Right renal cortex interstitium (tissue), 3 donors: ENCODE measurements at regions not wholly inside any gene's neighbourhood (a gene's known extent, or its start where the extent isn't known, plus 50 kb on each side); places are given as distances from the start of the nearest gene placed in this dataset.
A peak's percentile ranks its signal among the peaks of the same experiment; 100 is the strongest.

ENCODE experiments used
- DNase-seq, 3 donors: peaks; one replicate each; pipeline ENCODE4 v3.0.0-alpha.2; 2013; ENCODE audit warnings: low read depth in 3 of 3, low spot score in 2 of 3

GRCh38 chr16:56094231-56094630 lies 97.1 kb upstream of the GNAO1 start:
- no peak for DNase-seq

DNA sequence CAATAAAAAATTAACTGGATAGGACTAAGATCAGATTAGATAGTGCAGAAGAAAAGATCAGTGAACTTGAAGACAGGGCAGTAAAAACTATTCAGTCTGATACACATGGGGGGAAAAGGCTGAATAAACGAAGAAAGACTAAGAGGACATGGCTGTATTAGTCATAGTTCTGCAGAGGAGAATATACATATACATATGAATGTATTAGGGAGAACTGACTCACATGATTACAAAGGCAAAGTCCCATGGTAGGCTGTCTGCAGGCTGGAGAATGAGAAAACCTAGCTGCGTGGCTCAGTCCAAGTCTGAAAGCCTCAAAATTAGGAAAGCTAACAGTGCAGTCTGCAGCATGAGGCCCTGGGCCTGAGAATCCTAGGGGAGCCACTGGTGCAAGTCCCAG lies 98.2 kb upstream of the GNAO1 start:
- no peak for DNase-seq

DNA sequence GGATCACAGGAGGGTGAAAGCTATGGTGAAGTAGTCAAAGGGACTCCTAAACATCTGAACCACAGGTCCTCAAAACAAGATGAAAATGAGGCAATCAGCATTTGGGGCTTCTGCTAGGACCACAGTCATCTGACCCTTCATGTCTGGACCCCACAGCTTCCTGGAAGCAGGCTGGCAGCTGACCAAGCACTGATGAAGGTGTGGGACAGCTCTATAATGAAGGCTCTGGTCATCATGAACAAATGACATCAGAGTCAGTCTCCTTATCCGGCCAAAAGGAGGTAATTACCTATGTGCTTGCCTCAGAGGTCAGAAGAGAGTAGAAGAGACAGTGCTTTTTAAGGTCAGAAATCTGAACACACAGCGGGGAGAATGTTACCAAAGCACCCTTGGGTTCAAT lies 101.2 kb upstream of the GNAO1 start:
- no peak for DNase-seq

DNA sequence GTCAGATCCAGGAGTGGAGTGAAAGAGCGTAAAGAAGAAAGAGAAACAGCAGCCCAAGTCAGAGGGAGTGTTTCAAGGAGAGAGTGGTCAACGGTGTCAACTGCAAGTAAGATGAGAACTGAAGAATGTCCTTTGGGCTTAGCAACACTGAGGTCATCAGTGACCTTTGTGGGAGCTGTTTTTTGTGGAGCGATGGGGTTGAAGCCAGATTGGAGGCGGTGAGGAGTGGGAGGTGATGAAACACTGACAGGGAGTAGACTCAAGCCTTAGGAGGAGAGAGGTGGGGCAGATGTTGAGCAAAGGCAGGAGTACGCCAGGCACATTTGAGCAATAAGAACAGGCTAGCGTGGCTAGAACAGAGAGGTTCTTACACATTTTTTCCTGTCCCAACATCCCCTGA lies 103.7 kb upstream of the GNAO1 start:
- DNase-seq, result no peak

DNA sequence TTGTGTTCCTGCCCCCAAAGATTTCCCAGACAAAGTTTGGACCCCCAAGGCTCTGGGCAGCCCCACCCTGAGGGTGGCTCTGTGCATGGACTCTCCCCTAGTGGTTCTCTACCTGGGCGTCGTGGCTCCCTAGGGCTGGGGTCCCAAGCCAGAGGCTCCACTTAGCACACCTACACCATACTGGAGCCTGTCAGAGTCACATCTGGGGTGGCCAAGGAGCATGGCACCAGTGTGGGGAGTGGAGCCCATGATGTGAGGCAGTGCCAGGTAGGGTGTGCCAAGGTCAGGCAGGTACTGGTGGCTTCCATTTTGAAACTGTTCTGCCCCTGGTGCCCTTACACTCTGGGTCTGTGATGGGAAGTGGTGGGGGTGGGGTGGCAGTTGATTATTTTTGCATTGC lies 109.9 kb upstream of the GNAO1 start:
- no peak for DNase-seq

GRCh38 chr16:56075732-56076388 lies 115.4 kb upstream of the GNAO1 start:
- no peak for DNase-seq

GRCh38 chr16:56073508-56073907 lies 117.8 kb upstream of the GNAO1 start:
- no peak for DNase-seq

- no peak for DNase-seq
Measured at GRCh38 chr16:56072096-56072495, 119.2 kb upstream of the GNAO1 start.

GRCh38 chr16:56068816-56069215 lies 122.5 kb upstream of the GNAO1 start:
- DNase-seq, result no peak

DNA sequence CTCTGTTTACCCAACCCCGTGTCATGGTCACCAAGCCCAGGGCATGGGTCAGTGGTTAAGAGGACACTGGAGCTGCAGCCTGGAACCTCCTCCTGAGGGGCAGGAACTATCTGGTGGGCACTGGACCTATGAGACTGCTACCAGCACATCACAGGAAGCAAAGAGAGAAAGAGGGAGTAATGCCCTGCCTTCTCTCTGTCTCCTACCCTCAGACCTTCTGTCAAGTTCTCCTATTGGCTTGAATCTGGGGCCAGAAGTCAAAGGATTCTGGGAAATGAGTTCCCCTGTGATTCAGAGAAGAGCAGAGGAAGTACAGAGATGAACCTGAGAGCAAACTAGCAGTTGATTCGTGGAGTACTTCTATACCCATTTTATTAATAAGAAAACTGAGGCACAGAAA lies 123.0 kb upstream of the GNAO1 start:
- no peak for DNase-seq

- DNase-seq, result no peak
Measured at GRCh38 chr16:56067406-56067805, 123.9 kb upstream of the GNAO1 start.

GRCh38 chr16:56066617-56067016 lies 124.7 kb upstream of the GNAO1 start:
- DNase-seq, result no peak

- no peak for DNase-seq
Measured at GRCh38 chr16:56063111-56063510, 128.2 kb upstream of the GNAO1 start.

GRCh38 chr16:56057151-56057550 lies 134.1 kb upstream of the GNAO1 start:
- DNase-seq, result no peak

DNA sequence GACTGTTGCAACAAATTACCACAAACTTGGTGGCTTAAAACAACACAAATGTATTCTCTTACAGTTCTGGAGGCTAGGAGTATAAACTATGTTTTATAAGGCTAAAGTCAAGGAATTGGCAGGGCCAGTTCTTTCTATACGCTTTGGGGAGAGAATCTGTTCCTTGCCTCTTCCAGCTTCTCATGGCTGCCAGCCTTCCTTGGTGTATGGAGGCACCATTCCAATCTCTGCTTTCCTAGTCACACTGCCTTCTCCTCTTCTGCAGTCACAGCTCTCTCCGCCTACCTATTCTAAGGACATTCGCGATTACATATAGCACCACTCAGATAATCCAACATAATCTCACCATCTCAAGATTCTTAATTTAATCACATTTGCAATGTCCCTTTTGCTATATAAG lies 140.4 kb upstream of the GNAO1 start:
- DNase-seq, result no peak

DNA sequence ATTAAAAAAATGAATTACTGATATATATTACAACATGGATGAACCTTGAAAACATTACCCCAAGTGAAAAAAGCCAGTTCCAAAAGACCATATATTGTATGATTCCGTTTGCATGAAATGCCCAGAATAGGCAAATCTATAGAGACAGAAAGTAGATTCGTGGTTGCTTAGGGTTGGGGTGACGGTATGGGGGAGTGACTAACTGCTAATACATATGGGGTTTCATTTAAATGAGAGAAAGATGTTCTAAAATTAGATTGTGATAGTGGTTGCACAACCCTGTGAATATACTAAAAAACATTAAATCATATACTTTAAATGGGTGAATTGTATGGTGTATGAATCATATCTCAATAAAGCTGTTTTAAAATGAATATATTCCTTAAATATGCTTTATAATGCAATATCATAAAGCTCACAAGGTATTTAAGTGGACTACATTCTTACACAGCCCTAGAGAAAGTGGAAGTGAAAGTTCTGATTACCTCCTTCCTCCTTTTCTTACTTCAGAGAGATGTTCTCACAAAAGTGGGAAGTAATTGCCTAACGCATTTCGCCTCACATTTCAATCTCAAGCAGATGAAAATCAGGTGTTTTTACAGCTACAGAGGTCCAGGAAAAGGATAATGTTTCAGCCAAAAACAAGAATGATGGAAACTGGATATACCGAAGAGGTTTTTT lies 142.7 kb upstream of the GNAO1 start:
- DNase-seq, result no peak

DNA sequence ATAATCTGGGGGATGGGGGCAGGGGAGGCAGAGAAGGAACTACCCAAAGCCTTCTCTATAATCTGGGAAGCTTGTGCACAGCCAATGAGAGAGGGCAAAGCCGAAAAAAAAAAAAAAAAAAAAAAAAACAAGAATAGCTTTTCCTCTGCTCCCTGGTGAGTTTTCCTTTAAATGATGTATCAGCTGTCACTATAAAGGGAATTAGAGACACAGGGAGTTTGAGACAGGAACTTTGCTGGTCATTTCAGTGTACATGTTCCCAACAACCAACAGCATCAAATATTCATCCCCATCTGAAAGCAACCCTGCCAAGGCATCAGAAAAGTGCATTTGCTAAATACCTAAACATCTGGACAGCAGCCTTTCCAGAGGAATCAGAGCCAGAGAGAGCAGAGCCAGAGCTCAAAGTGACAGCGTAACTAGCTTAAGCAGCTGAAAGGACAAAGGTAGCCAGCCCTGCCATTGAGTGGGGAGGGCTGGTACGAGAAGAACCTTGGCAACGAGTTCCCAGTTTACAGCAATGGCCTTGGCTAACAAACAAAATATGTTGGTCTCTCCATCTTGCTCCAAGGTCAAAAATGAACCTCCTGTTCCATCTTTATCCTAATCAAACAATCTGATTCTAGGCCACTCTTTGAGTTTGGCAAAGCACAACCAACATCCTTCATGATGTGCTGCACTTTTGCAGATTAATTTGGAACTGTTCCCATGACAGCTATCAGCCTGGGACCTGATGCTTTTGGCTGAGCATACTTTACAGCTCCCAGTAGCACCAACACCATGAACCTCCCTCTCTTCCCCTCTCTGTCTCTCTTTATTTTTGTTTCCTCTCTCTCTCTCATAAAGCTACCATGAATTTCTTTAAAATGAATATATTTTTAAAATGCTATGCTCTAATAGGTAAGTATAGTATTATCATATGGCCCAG lies 143.7 kb upstream of the GNAO1 start:
- DNase-seq, result no peak

GRCh38 chr16:56042416-56042815 lies 148.9 kb upstream of the GNAO1 start:
- DNase-seq, result no peak

DNA sequence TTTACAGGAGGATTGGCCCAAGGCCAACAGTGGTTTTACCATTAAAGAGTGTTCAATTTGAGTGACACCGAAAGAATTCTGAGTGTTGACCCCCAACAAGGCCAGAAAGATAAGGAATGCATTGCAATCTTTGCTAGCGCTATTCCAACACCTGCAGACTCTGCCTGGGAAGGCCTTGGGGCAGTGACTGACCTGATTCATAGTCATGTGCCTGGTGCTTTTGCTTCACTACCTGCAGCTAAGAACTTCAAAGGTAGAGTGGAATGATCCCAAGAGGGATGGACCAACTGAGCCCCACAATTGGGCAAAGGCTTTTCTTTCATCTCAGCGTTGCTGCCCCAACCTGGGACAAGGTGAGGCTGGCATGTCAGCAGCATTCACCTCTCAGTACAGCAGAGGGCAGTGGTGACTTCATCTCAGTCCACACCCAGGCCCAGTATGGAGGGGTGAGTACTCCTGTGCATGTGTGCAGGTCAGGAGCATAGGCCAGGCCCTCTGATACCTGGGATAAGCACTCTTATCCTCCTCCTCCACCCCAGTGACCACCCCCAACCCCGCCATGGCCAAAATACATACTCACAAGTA lies 149.6 kb upstream of the GNAO1 start:
- peak in 2 of 3 donors; percentile 4 to 15 for DNase-seq

DNA sequence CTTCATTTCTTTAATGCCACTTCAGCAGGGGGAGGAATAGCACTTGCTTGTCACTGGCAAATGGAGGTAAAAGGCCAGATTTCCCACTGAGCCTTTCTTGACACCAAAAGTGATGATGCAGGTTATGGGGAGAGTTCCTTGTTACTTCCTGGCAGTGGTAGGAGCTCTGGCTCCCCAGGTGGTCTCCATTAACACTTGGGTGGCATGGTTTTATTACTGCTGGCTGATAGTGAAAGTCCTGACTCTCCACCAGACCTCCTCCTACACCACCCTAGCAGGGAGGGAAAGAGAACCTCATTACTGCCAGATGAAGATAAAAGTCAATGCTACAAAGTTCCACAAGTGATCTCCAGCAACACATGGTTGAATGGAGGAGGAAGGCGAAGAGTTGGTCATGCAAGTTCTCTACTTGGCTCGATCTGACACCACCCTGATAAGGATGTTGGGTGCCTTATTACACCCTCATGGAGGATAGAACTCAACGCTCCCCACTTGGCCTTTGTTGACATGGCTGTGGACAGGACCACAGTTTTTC lies 152.7 kb upstream of the GNAO1 start:
- no peak for DNase-seq

GRCh38 chr16:56032072-56032471 lies 156.9 kb upstream of the CES5A start:
- no peak for DNase-seq
